WERI-Rb-1 (cell line): ENCODE measurements at regions not wholly inside any gene's neighbourhood (a gene's known extent, or its start where the extent isn't known, plus 50 kb on each side); places are given as distances from the start of the nearest gene placed in this dataset.

Experiments used
- DNase-seq: peaks from one replicate; pipeline ENCODE4 v3.0.0-alpha.2; 2020
- H3K27ac ChIP-seq: fragments of 250-450 bp; sonication (Bioruptor Pico); 2 replicates; pipeline ENCODE4 v1.5.1; 2020; ENCODE audit warnings: mild to moderate bottlenecking, moderate library complexity
- H3K27me3 ChIP-seq: fragments of 250-450 bp; sonication (Bioruptor Pico); 2 replicates; pipeline ENCODE4 v1.5.1; 2021; ENCODE audit warnings: mild to moderate bottlenecking, low read depth, moderate library complexity; ENCODE audit not compliant: insufficient read depth, severe bottlenecking
- H3K36me3 ChIP-seq: fragments of 250-450 bp; sonication (Bioruptor Pico); 2 replicates; pipeline ENCODE4 v1.5.1; 2020; ENCODE audit warnings: mild to moderate bottlenecking, moderate library complexity
- H3K4me3 ChIP-seq: 2 replicates; pipeline ENCODE4 v1.5.1; 2011; ENCODE audit warnings: low read depth, mild to moderate bottlenecking, control low read depth, low read length
- H3K9me3 ChIP-seq: fragments of 250-450 bp; sonication (Bioruptor Pico); 2 replicates; pipeline ENCODE4 v1.5.1; 2021; ENCODE audit warnings: mild to moderate bottlenecking, moderate library complexity; ENCODE audit not compliant: severe bottlenecking
- TF ChIP-seq, protein P1 (sequence below): IDR thresholded peaks from 2 replicates; pipeline ENCODE4 v1.5.1; 2011; ENCODE audit warnings: low read depth, mild to moderate bottlenecking, control low read depth, inconsistent platforms, low read length

DNA sequence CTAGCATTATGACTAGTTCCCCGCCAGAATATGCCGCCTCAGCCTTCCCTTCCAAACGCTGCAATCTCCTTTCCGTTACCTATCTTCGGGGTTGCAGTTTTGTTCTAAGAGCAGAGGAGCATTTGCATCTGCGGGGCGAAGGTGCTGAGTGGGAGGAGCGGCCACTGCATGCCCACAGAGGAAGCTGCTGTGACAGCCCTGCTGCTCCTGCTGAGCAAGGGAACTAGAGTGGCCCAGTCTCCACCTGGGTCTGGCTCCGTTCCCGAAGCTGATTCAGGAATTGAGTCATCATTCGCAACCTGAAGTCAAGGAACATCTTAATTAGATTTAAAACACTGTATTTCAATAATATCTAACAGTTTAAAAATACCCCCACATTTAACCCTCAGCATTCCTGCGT lies 98.2 kb upstream of the TJP1 start:
- no peaks in the 10 kb centered on the region for H3K9me3 ChIP-seq
- H3K27ac ChIP-seq = no peak overlapping the region
- DNase-seq = no peak
- TF ChIP-seq, protein P1, sequence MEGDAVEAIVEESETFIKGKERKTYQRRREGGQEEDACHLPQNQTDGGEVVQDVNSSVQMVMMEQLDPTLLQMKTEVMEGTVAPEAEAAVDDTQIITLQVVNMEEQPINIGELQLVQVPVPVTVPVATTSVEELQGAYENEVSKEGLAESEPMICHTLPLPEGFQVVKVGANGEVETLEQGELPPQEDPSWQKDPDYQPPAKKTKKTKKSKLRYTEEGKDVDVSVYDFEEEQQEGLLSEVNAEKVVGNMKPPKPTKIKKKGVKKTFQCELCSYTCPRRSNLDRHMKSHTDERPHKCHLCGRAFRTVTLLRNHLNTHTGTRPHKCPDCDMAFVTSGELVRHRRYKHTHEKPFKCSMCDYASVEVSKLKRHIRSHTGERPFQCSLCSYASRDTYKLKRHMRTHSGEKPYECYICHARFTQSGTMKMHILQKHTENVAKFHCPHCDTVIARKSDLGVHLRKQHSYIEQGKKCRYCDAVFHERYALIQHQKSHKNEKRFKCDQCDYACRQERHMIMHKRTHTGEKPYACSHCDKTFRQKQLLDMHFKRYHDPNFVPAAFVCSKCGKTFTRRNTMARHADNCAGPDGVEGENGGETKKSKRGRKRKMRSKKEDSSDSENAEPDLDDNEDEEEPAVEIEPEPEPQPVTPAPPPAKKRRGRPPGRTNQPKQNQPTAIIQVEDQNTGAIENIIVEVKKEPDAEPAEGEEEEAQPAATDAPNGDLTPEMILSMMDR = no peak
- no peak overlapping the region for H3K4me3 ChIP-seq
- H3K36me3 ChIP-seq = no peaks in the 10 kb centered on the region
- no peaks in the 10 kb centered on the region for H3K27me3 ChIP-seq

DNA sequence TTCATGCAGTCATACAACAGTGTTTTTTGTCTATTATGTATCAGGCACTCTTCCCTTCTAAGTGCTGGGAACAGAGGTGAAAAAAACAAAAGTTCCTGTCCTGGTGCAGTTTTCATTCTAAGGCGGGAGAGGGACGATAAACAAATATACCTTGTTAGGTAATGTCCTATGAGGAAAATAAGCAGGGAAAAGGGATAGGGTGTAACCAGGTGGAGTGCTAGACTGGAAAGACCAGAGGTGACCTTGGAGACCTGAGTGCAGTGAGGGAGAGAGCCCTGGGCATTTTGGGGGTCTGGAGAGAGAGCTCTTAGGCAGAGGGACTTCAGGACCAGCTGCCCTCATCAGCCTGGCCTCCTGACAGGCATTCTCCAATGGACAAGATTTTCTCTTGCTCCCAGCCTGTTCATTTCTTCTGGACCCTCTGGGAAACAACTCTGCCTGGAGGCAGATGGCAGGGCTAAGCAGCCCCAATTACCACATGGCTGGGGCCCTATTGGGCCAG lies 97.2 kb upstream of the TJP1 start:
- no peaks in the 10 kb centered on the region for H3K9me3 ChIP-seq
- no peak overlapping the region for H3K4me3 ChIP-seq
- no peak overlapping the region for H3K27ac ChIP-seq
- TF ChIP-seq, protein P1 = no peak
- no peaks in the 10 kb centered on the region for H3K36me3 ChIP-seq
- H3K27me3 ChIP-seq = no peaks in the 10 kb centered on the region
- no peak for DNase-seq

DNA sequence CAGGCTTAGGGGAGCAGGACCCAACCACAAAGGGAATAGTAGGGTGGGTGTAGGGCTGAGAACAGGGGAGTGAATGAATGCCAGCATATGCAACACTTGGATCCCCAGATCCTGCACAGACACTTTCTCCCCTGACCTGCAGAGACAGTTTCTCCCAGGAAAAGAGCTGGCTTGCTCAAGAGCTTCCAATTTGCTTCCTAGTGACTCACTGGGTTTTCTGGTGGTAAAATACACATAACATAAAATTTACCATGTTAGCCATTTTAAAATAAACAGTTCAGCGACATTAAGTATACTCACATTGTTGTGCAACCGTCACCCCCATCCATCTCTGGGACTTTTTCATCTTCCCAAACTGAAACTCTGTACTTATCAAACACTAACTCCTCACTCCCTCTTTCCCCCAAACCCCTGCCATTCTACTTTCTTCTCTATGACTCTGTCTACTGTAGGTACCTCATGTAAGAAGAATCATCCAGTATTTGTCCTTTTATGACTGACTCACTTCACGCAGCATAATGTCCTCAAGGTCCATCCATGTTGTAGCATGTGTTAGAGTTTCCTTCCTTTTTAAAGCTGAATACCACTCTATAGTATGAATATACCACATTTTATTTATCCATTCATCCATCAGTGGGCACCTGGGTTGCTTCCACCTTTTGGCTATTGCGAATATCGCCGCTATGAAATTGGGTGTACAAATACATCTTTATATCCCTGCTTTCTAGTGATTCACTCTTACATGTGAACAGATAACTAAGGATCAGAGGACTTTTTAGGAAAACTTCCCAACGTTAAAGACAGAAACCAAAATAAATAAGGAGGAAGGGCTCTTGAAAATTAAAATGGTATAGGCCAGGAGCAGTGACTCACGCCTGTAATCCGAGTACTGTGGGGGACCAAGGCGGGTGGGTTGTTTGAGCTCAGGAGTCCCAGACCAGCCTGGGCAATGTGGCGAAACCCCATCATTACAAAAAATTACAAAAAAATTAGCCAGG lies 95.6 kb upstream of the TJP1 start:
- Histone ChIP-seq H3K36me3 (no peaks in the 10 kb centered on the region), H3K27me3 (no peaks in the 10 kb centered on the region), H3K9me3 (no peaks in the 10 kb centered on the region), H3K4me3 (no peak overlapping the region), H3K27ac (no peak overlapping the region)
- DNase-seq = no peak
- TF ChIP-seq, protein P1 = no peak

DNA sequence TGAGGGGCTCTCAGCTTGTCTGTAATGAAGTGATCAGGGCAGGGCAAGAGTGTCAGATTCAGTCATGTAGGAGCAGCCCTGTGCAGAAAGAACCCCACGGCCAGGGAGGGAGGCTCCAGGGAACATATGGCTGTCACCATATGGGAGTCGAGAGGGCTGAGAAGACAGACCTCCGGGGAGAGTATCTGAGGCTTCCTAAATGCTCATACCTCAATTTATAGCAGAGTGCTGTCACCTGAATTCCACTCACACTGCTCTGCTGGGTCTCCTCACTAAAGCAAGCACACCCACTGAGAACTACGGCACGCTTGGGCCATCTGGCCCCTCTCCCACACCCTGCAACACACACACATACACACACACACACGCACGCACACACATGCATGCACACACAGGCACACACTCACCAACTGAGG lies 92.3 kb upstream of the TJP1 start:
- Histone ChIP-seq H3K27ac (peak overlapping the region; percentile 78), H3K27me3 (no peaks in the 10 kb centered on the region), H3K4me3 (peak overlapping the region; percentile 16), H3K9me3 (no peaks in the 10 kb centered on the region), H3K36me3 (no peaks in the 10 kb centered on the region)
- TF ChIP-seq, protein P1 = no peak
- peak; percentile 84 for DNase-seq

DNA sequence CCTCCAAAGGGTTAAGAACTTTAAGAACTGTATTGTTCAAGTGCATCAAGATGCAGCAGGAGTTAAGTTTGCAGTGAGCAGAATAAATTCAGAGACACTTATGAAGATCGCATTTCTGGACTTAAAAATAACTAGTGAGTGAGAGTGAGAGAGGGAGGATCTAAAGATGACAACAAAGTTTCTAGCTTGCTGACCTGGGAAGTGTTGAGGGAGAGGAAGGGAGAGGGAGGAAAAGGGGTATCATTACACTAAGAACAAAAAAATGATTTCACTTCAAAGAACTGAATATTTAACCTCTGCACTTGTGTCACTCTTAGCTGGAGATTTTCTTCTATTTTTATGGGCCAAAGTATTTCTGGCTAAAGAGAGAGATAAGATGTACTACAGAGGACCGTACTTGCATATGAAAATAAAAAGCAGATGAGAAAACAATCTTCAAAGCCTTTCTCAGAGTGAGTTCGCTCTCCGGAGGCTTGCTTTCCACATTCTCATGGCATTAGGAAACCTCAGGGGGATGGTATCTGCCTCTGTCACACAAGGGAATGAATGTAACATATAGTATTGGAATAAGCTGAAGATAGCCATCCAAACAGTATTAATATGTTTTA lies 91.4 kb upstream of the TJP1 start:
- no peaks in the 10 kb centered on the region for H3K36me3 ChIP-seq
- peak overlapping the region; percentile 78 for H3K27ac ChIP-seq
- DNase-seq = no peak
- TF ChIP-seq, protein P1 = no peak
- no peaks in the 10 kb centered on the region for H3K27me3 ChIP-seq
- no peaks in the 10 kb centered on the region for H3K9me3 ChIP-seq
- no peak overlapping the region for H3K4me3 ChIP-seq
